Nephron progenitor cell (in vitro differentiated cells): ENCODE measurements at regions not wholly inside any gene's neighbourhood (a gene's known extent, or its start where the extent isn't known, plus 50 kb on each side); places are given as distances from the start of the nearest gene placed in this dataset.

Experiments
- DNase-seq: peaks from one replicate; pipeline ENCODE4 v3.0.0; 2021
- H3K27ac Mint-ChIP-seq: 2 replicates; pipeline ENCODE4 v1.8.0; 2021; ENCODE audit warnings: mild to moderate bottlenecking, moderate library complexity, mixed read lengths
- H3K27me3 Mint-ChIP-seq: 2 replicates; pipeline ENCODE4 v1.8.0; 2021; ENCODE audit warnings: mild to moderate bottlenecking, low read depth, mixed read lengths; ENCODE audit not compliant: poor library complexity
- H3K36me3 Mint-ChIP-seq: 2 replicates; pipeline ENCODE4 v1.8.0; 2021; ENCODE audit warnings: low read depth, mixed read lengths
- H3K4me1 Mint-ChIP-seq: 2 replicates; pipeline ENCODE4 v1.8.0; 2021; ENCODE audit warnings: mixed read lengths
- H3K4me3 Mint-ChIP-seq: 2 replicates; pipeline ENCODE4 v1.8.0; 2021; ENCODE audit warnings: mild to moderate bottlenecking, moderate library complexity, mixed read lengths
- H3K9me3 Mint-ChIP-seq: 2 replicates; pipeline ENCODE4 v1.8.0; 2021; ENCODE audit warnings: mild to moderate bottlenecking, moderate library complexity, mixed read lengths
- TF ChIP-seq, protein P1 (sequence below): fragments of 200-600 bp; sonication (generic); IDR thresholded peaks from 2 replicates; pipeline ENCODE4 v1.5.0; 2021; ENCODE audit warnings: antibody characterized with exemption

GRCh38 chr3:28114893-28115292 lies 126.5 kb upstream of the CMC1 start:
- Mint-ChIP-seq H3K27ac (no peak overlapping the region), H3K4me3 (no peak overlapping the region), H3K27me3 (peaks cover 6% of the 10 kb centered on the region), H3K9me3 (peaks cover 4% of the 10 kb centered on the region), H3K4me1 (no peaks in the 10 kb centered on the region), H3K36me3 (no peaks in the 10 kb centered on the region)
- no peak for DNase-seq
- TF ChIP-seq, protein P1, sequence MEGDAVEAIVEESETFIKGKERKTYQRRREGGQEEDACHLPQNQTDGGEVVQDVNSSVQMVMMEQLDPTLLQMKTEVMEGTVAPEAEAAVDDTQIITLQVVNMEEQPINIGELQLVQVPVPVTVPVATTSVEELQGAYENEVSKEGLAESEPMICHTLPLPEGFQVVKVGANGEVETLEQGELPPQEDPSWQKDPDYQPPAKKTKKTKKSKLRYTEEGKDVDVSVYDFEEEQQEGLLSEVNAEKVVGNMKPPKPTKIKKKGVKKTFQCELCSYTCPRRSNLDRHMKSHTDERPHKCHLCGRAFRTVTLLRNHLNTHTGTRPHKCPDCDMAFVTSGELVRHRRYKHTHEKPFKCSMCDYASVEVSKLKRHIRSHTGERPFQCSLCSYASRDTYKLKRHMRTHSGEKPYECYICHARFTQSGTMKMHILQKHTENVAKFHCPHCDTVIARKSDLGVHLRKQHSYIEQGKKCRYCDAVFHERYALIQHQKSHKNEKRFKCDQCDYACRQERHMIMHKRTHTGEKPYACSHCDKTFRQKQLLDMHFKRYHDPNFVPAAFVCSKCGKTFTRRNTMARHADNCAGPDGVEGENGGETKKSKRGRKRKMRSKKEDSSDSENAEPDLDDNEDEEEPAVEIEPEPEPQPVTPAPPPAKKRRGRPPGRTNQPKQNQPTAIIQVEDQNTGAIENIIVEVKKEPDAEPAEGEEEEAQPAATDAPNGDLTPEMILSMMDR: no peak

DNA sequence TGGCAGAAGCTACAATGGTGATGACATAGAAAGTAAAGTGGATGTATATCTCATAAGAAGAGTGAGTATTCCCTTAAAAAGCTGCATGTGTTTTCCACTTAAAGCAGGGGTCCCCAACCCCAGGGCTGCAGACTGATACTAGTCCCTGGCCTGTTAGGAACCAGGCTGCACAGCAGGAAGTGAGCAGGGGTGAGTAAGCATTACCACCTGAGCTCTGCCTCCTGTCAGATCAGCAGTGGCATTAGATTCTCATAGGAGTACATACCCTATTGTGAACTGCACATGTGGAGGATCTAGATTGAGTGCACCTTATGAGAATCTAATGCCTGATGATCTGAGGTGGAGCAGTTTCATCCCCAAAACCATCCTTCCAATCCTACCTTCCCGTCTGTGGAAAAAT lies 126.1 kb upstream of the CMC1 start:
- no peak overlapping the region for H3K27ac Mint-ChIP-seq
- no peaks in the 10 kb centered on the region for H3K36me3 Mint-ChIP-seq
- TF ChIP-seq, protein P1: no peak

DNA sequence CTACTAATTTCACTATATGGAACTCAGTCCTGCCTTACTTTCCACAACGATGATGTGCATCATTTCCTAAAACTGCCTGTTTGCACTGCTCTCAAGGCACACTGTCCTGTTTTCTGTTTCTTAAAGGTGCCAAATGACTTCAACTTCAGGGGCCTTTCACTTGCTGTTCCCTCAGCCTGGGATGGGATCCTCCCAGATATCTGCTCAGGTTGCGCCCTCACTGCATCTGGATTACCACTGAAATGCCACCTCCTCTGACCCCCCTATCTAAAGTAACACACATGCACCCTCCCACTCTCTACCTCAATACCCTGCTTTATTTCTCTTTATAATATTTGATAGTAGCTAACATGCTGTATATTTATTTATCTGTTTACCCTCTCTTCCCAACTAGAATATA lies 123.8 kb upstream of the CMC1 start:
- Mint-ChIP-seq H3K4me1 (no peaks in the 10 kb centered on the region), H3K9me3 (peaks cover 4% of the 10 kb centered on the region), H3K4me3 (no peak overlapping the region), H3K36me3 (no peaks in the 10 kb centered on the region), H3K27me3 (peaks cover 6% of the 10 kb centered on the region), H3K27ac (no peak overlapping the region)
- DNase-seq: no peak
- TF ChIP-seq, protein P1: no peak

More for the DNA sequence above, 126.1 kb upstream of the CMC1 start:
- peaks cover 4% of the 10 kb centered on the region for H3K9me3 Mint-ChIP-seq
- H3K27me3 Mint-ChIP-seq: peaks cover 6% of the 10 kb centered on the region
- H3K4me1 Mint-ChIP-seq: no peaks in the 10 kb centered on the region
- no peak for DNase-seq
- no peak overlapping the region for H3K4me3 Mint-ChIP-seq

GRCh38 chr3:28118087-28118486 lies 123.3 kb upstream of the CMC1 start:
- no peak for DNase-seq
- H3K36me3 Mint-ChIP-seq: no peaks in the 10 kb centered on the region
- TF ChIP-seq, protein P1: no peak
- H3K27ac Mint-ChIP-seq: no peak overlapping the region
- no peak overlapping the region for H3K4me3 Mint-ChIP-seq
- H3K27me3 Mint-ChIP-seq: peaks cover 6% of the 10 kb centered on the region
- no peaks in the 10 kb centered on the region for H3K4me1 Mint-ChIP-seq
- peaks cover 4% of the 10 kb centered on the region for H3K9me3 Mint-ChIP-seq

- no peaks in the 10 kb centered on the region for H3K36me3 Mint-ChIP-seq
These were observed 119.2 kb upstream of the CMC1 start for GRCh38 chr3:28122227-28122626.

GRCh38 chr3:28124882-28125281 lies 116.5 kb upstream of the CMC1 start:
- TF ChIP-seq, protein P1: no peak
- Mint-ChIP-seq H3K4me3 (no peak overlapping the region), H3K27ac (no peak overlapping the region), H3K27me3 (no peaks in the 10 kb centered on the region), H3K4me1 (no peaks in the 10 kb centered on the region), H3K36me3 (no peaks in the 10 kb centered on the region), H3K9me3 (no peaks in the 10 kb centered on the region)
- no peak for DNase-seq

More at GRCh38 chr3:28122227-28122626, 119.2 kb upstream of the CMC1 start:
- no peaks in the 10 kb centered on the region for H3K9me3 Mint-ChIP-seq
- DNase-seq: no peak
- H3K27me3 Mint-ChIP-seq: no peaks in the 10 kb centered on the region
- H3K4me1 Mint-ChIP-seq: no peaks in the 10 kb centered on the region
- TF ChIP-seq, protein P1: no peak
- no peak overlapping the region for H3K27ac Mint-ChIP-seq
- no peak overlapping the region for H3K4me3 Mint-ChIP-seq
